Panc1 (cell line): ENCODE measurements at regions not wholly inside any gene's neighbourhood (a gene's known extent, or its start where the extent isn't known, plus 50 kb on each side); places are given as distances from the start of the nearest gene placed in this dataset.
"Not testable (repeated sequence)": the region's sequence is repeated elsewhere in the genome, so short reads cannot be mapped to it uniquely, and the experiment has no call there.

Experiments used
- ATAC-seq: fragments of 200-7000 bp; cut with Tn5 transposase; 2 replicates; pipeline ENCODE4 v1.9.1; 2020; ENCODE audit warnings: mild to moderate bottlenecking, moderate library complexity
- BruUV-seq: library from RNA; stranded (reverse); fragments of 400-500 nt; replicated peaks from 2 replicates; lab custom pipeline; 2021; lab: Mats Ljungman, UMichigan
- CTCF ChIA-PET: fragments of 300-600 bp; sonication (Branson Sonifier 250); formaldehyde crosslinking; loops from one replicate; lab custom pipeline; 2022; ENCODE audit warnings: antibody characterized with exemption; lab: Charles Lee
- POLR2A ChIA-PET: fragments of 300-600 bp; sonication (Branson Sonifier 250); formaldehyde crosslinking; loops from one replicate; lab custom pipeline; 2022; ENCODE audit warnings: antibody characterized with exemption; lab: Charles Lee
- DNase-seq: peaks from one replicate; pipeline ENCODE4 v3.0.0-alpha.2; 2010; ENCODE audit warnings: low read depth, low spot score
- H3K27ac ChIP-seq: 2 replicates; pipeline ENCODE4 v1.5.1; 2011; ENCODE audit warnings: mild to moderate bottlenecking, low read length, inconsistent platforms
- H3K27me3 ChIP-seq: fragments of 200-500 bp; sonication (Bioruptor generic); 2 replicates; pipeline ENCODE4 v1.6.0; 2014; ENCODE audit warnings: low read length, inconsistent platforms; ENCODE audit not compliant: control insufficient read depth, insufficient read depth
- H3K36me3 ChIP-seq: fragments of 200-500 bp; sonication (Bioruptor generic); 2 replicates; pipeline ENCODE4 v1.5.1; 2014; ENCODE audit warnings: inconsistent platforms, mild to moderate bottlenecking, low read length, moderate library complexity; ENCODE audit not compliant: control insufficient read depth, insufficient read depth
- H3K4me1 ChIP-seq: 2 replicates; pipeline ENCODE4 v1.5.1; 2011; ENCODE audit warnings: inconsistent platforms, mild to moderate bottlenecking, low read length, moderate library complexity; ENCODE audit not compliant: control insufficient read depth, insufficient read depth
- H3K4me3 ChIP-seq, 2 experiments: 2 replicates each; pipeline ENCODE4 v1.5.1; 2011 to 2012; ENCODE audit warnings: low read depth in 2 of 2, low read length in 2 of 2, mild to moderate bottlenecking in 2 of 2, inconsistent platforms in 1 of 2, moderate library complexity in 1 of 2
- H3K9me3 ChIP-seq: fragments of 200-500 bp; sonication (Bioruptor generic); 2 replicates; pipeline ENCODE4 v1.5.1; 2014; ENCODE audit warnings: low read depth, mild to moderate bottlenecking, inconsistent platforms, low read length, moderate library complexity; ENCODE audit not compliant: control insufficient read depth, insufficient read depth
- CTCF ChIP-seq: fragments of 450-650 bp; IDR thresholded peaks from 2 replicates; pipeline ENCODE4 v1.5.1; 2017; ENCODE audit warnings: mild to moderate bottlenecking
- POLR2AphosphoS5 ChIP-seq: IDR thresholded peaks from 2 replicates; pipeline ENCODE4 v1.6.1; 2012; ENCODE audit warnings: mild to moderate bottlenecking, low read depth, low read length, moderate library complexity
- SIN3A ChIP-seq: IDR thresholded peaks from 2 replicates; pipeline ENCODE4 v1.6.1; 2012; ENCODE audit warnings: low read depth, mild to moderate bottlenecking, low read length, moderate library complexity, borderline replicate concordance; ENCODE audit not compliant: insufficient read depth
- TCF7L2 ChIP-seq: IDR thresholded peaks from 2 replicates; pipeline ENCODE4 v1.6.1; 2011; ENCODE audit warnings: mild to moderate bottlenecking, low read depth, low read length, inconsistent platforms
- in situ Hi-C: cut with HindIII; loops from 2 replicates; pipeline ENCODE4 v1.10.0; 2016; ENCODE audit warnings: low sequenced_read_pairs, low pct_unique_long_range_greater_than_20kb
- intact Hi-C: fragments of 100-400 bp; cut with micrococcal nuclease; formaldehyde crosslinking; loops from one replicate; pipeline ENCODE4 v1.10.0; 2022; ENCODE audit not compliant: unreplicated experiment
- TF ChIP-seq, protein P1 (sequence below), 2 experiments: IDR thresholded peaks; 2 replicates each; pipeline ENCODE4 v1.6.1; 2011 to 2012; ENCODE audit warnings: low read depth in 2 of 2, control low read depth in 1 of 2, low read length in 1 of 2, mild to moderate bottlenecking in 1 of 2, moderate library complexity in 1 of 2; ENCODE audit not compliant: insufficient read depth in 1 of 2

DNA sequence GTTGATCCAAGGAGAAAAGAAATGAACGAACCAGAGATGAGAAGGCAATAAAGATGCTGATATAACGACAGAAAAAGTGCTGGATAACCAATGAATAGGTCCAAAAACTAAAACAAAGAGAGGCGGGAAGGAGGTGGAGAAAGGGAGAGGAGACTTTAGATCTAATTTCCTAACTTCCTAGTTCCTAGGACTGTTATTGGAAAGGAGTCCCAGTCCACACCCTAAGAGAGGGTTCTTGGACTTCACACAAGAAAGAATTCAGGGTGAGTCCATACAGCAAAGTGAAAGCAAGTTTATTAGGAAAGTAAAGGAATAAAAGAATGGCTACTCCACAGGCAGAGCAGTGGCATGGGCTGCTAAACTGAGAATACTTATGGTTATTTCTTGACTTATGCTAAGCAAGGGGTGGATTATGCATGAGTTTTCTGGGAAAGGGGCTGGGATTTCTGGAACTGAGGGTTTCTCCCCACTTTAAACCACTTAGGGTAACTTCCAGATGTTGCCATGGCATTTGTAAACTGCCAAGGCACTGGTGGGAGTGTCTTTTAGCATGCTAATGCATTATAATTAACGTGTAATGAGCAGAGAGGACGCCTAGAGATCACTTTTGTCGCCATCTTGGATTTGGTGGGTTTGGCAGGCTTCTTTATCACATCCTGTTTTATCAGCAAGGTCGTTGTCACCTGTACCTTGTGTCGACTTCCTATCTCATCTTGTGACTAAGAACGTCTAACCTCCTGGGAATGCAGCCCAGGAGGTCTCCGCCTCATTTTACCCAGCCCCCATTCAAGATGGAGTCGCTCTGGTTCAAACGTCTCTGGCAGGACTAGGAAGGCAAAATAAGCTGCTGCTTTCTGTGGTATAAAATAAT is 60.9 kb upstream of the RBM24 start:
- in situ Hi-C loops (no loop called here), intact Hi-C loops (no loop called here)
- H3K9me3 ChIP-seq = no peaks in the 10 kb centered on the region
- no peak overlapping the region for H3K4me3 ChIP-seq
- no peaks in the 10 kb centered on the region for H3K27me3 ChIP-seq
- ChIA-PET CTCF (no interaction called here), POLR2A (no interaction called here)
- TF ChIP-seq CTCF = no peak
- TF ChIP-seq POLR2AphosphoS5 = no peak
- TF ChIP-seq, protein P1, sequence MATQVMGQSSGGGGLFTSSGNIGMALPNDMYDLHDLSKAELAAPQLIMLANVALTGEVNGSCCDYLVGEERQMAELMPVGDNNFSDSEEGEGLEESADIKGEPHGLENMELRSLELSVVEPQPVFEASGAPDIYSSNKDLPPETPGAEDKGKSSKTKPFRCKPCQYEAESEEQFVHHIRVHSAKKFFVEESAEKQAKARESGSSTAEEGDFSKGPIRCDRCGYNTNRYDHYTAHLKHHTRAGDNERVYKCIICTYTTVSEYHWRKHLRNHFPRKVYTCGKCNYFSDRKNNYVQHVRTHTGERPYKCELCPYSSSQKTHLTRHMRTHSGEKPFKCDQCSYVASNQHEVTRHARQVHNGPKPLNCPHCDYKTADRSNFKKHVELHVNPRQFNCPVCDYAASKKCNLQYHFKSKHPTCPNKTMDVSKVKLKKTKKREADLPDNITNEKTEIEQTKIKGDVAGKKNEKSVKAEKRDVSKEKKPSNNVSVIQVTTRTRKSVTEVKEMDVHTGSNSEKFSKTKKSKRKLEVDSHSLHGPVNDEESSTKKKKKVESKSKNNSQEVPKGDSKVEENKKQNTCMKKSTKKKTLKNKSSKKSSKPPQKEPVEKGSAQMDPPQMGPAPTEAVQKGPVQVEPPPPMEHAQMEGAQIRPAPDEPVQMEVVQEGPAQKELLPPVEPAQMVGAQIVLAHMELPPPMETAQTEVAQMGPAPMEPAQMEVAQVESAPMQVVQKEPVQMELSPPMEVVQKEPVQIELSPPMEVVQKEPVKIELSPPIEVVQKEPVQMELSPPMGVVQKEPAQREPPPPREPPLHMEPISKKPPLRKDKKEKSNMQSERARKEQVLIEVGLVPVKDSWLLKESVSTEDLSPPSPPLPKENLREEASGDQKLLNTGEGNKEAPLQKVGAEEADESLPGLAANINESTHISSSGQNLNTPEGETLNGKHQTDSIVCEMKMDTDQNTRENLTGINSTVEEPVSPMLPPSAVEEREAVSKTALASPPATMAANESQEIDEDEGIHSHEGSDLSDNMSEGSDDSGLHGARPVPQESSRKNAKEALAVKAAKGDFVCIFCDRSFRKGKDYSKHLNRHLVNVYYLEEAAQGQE (IDR thresholded peaks at IDR 0.05; ENCODE audit: insufficient read depth in 1 of 2, low read depth in 2 of 2, low read length in 1 of 2) = no peak
- no peak for TF ChIP-seq TCF7L2
- no peak for TF ChIP-seq SIN3A
- ATAC-seq (no peak), DNase-seq (no peak)
- H3K36me3 ChIP-seq = no peaks in the 10 kb centered on the region
- no TSS peak for BruUV-seq
- H3K27ac ChIP-seq = no peak overlapping the region
- no peaks in the 10 kb centered on the region for H3K4me1 ChIP-seq

DNA sequence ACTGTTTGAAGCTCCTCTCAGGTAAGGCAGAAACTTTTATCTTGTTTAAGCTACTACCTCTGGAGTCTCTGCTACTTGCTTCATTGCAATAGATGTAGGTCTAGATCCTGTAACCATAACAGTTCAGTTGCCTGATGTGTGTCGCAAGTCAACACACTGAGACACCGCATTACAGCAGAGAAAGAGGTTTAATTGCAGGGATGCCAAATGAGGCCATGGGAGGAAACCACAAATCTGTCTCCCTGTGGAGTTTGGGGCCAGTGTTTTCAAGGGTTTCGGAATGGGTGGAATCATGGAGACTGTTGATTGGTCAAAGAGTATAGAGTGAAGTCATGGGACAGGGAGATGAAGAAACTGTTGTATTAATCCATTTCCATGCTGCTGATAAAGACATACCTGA is 57.1 kb upstream of the RBM24 start:
- CTCF ChIA-PET = no interaction called here
- Histone ChIP-seq H3K27me3 (no peaks in the 10 kb centered on the region), H3K27ac (no peak overlapping the region), H3K9me3 (no peaks in the 10 kb centered on the region), H3K4me3 (no peak overlapping the region), H3K36me3 (no peaks in the 10 kb centered on the region), H3K4me1 (no peaks in the 10 kb centered on the region)
- no peak for ATAC-seq
- BruUV-seq = no TSS peak
- TF ChIP-seq CTCF (no peak), SIN3A (no peak), POLR2AphosphoS5 (no peak), TCF7L2 (no peak)
- TF ChIP-seq, protein P1 (IDR thresholded peaks at IDR 0.05; ENCODE audit: insufficient read depth in 1 of 2, low read depth in 2 of 2, low read length in 1 of 2) = no peak
- DNase-seq = no peak
- POLR2A ChIA-PET = no interaction called here
- intact Hi-C loops = no loop called here
- in situ Hi-C loops = no loop called here

GRCh38 chr6:17224501-17224900 is 56.7 kb upstream of the RBM24 start:
- H3K4me1 ChIP-seq, BruUV-seq, in situ Hi-C loops, H3K27ac ChIP-seq, CTCF ChIA-PET, H3K27me3 ChIP-seq, intact Hi-C loops, H3K9me3 ChIP-seq, H3K36me3 ChIP-seq, DNase-seq, H3K4me3 ChIP-seq, ATAC-seq: not testable (repeated sequence)
- POLR2A ChIA-PET = interaction anchor here (0.6 kb wide), 1 partner anchor 16 kb away, joined by 10 read pairs; no protein-coding TSS in a partner anchor
